Breast epithelium (tissue), 3 donors: ENCODE measurements at regions not wholly inside any gene's neighbourhood (a gene's known extent, or its start where the extent isn't known, plus 50 kb on each side); places are given as distances from the start of the nearest gene placed in this dataset.

ENCODE experiments used
- CTCF ChIP-seq, 3 donors: fragments of 450-650 bp; IDR thresholded peaks; one replicate each; pipeline ENCODE4 v1.5.1; 2016 to 2017; ENCODE audit warnings: antibody characterized with exemption in 3 of 3, mild to moderate bottlenecking in 3 of 3, moderate library complexity in 3 of 3
- POLR2A ChIP-seq: fragments of 450-650 bp; IDR thresholded peaks from one replicate; pipeline ENCODE4 v1.6.1; 2016; ENCODE audit warnings: antibody characterized with exemption, mild to moderate bottlenecking, moderate library complexity
- POLR2AphosphoS5 ChIP-seq, 3 donors: sonication (generic); formaldehyde crosslinking; IDR thresholded peaks; one replicate each; pipeline ENCODE4 v1.6.1; 2017; ENCODE audit warnings: antibody characterized with exemption in 3 of 3

- TF ChIP-seq CTCF (IDR thresholded peaks at IDR 0.05): no peak
- no peak for TF ChIP-seq POLR2A
- TF ChIP-seq POLR2AphosphoS5 (IDR thresholded peaks at IDR 0.05): no peak
These were observed 262.2 kb downstream of the ETV1 start for GRCh38 chr7:13727279-13727678.
